ENCODE measurements at regions not wholly inside any gene's neighbourhood (a gene's known extent, or its start where the extent isn't known, plus 50 kb on each side); places are given as distances from the start of the nearest gene placed in this dataset.
A peak's percentile ranks its signal among the peaks of the same experiment; 100 is the strongest.
"Not testable (repeated sequence)": the region's sequence is repeated elsewhere in the genome, so short reads cannot be mapped to it uniquely, and the experiment has no call there.

- no peak for TF ChIP-seq CTCF (IDR thresholded peaks at IDR 0.05; ENCODE audit: insufficient read depth, low read length, poor library complexity, severe bottlenecking)
- Histone ChIP-seq H3K36me3 (ENCODE audit: control insufficient read depth, insufficient read depth, low read length) (no peaks in the 10 kb centered on the region), H3K27me3 (replicated peaks; ENCODE audit: control insufficient read depth, insufficient read depth, low read length) (no peaks in the 10 kb centered on the region), H3K4me3 (replicated peaks; ENCODE audit: low read depth, low read length) (no peak overlapping the region)
- no peak for DNase-seq (ENCODE audit: extremely low read depth, insufficient read length)
Observed at GRCh38 chr6:27854421-27854820, 57.8 kb downstream of the OR2B2 start.

GRCh38 chr6:27851440-27851839, 60.8 kb downstream of the OR2B2 start:
- TF ChIP-seq CTCF (IDR thresholded peaks at IDR 0.05; ENCODE audit: insufficient read depth, low read length, poor library complexity, severe bottlenecking), result no peak
- Histone ChIP-seq H3K4me3 (replicated peaks; ENCODE audit: low read depth, low read length) (no peak overlapping the region), H3K27me3 (replicated peaks; ENCODE audit: control insufficient read depth, insufficient read depth, low read length) (no peaks in the 10 kb centered on the region), H3K36me3 (ENCODE audit: control insufficient read depth, insufficient read depth, low read length) (no peaks in the 10 kb centered on the region)
- no peak for DNase-seq (ENCODE audit: extremely low read depth, insufficient read length)

GRCh38 chr6:27849001-27849400, 63.2 kb downstream of the OR2B2 start:
- H3K27me3 ChIP-seq (replicated peaks; ENCODE audit: control insufficient read depth, insufficient read depth, low read length); DNase-seq (ENCODE audit: extremely low read depth, insufficient read length); H3K36me3 ChIP-seq (ENCODE audit: control insufficient read depth, insufficient read depth, low read length); H3K4me3 ChIP-seq (replicated peaks; ENCODE audit: low read depth, low read length): not testable (repeated sequence)

- TF ChIP-seq CTCF (IDR thresholded peaks at IDR 0.05; ENCODE audit: insufficient read depth, low read length, poor library complexity, severe bottlenecking), result no peak
- DNase-seq (ENCODE audit: extremely low read depth, insufficient read length), result no peak
- Histone ChIP-seq H3K36me3 (ENCODE audit: control insufficient read depth, insufficient read depth, low read length) (no peaks in the 10 kb centered on the region; the same call in 1 of the 2 replicates), H3K4me3 (replicated peaks; ENCODE audit: low read depth, low read length) (no peak overlapping the region), H3K27me3 (replicated peaks; ENCODE audit: control insufficient read depth, insufficient read depth, low read length) (no peaks in the 10 kb centered on the region)
Observed at GRCh38 chr6:27847706-27848105, 64.5 kb downstream of the OR2B2 start.

GRCh38 chr6:27840572-27840971, 71.6 kb downstream of the OR2B2 start:
- no peak for TF ChIP-seq CTCF (IDR thresholded peaks at IDR 0.05; ENCODE audit: insufficient read depth, low read length, poor library complexity, severe bottlenecking)
- Histone ChIP-seq H3K36me3 (ENCODE audit: control insufficient read depth, insufficient read depth, low read length) (no peaks in the 10 kb centered on the region; the same call in 1 of the 2 replicates), H3K27me3 (replicated peaks; ENCODE audit: control insufficient read depth, insufficient read depth, low read length) (no peaks in the 10 kb centered on the region), H3K4me3 (replicated peaks; ENCODE audit: low read depth, low read length) (no peak overlapping the region)
- DNase-seq (ENCODE audit: extremely low read depth, insufficient read length), result no peak

GRCh38 chr6:27839626-27840475, 72.3 kb downstream of the OR2B2 start:
- TF ChIP-seq CTCF (IDR thresholded peaks at IDR 0.05; ENCODE audit: insufficient read depth, low read length, poor library complexity, severe bottlenecking), result no peak
- peak overlapping the region; percentile 66 for H3K4me3 ChIP-seq (replicated peaks; ENCODE audit: low read depth, low read length)
- no peak for DNase-seq (ENCODE audit: extremely low read depth, insufficient read length)
- H3K36me3 ChIP-seq (ENCODE audit: control insufficient read depth, insufficient read depth, low read length), result no peaks in the 10 kb centered on the region
- no peaks in the 10 kb centered on the region for H3K27me3 ChIP-seq (replicated peaks; ENCODE audit: control insufficient read depth, insufficient read depth, low read length)
